Stimulated activated CD8-positive, alpha-beta memory T cell treated with anti-CD3 and anti-CD28 coated beads, Interleukin-7, amount 100 ng/mL, for 24 hours (primary cell): ENCODE measurements at regions not wholly inside any gene's neighbourhood (a gene's known extent, or its start where the extent isn't known, plus 50 kb on each side); places are given as distances from the start of the nearest gene placed in this dataset.
A peak's percentile ranks its signal among the peaks of the same experiment; 100 is the strongest.
"Not testable (repeated sequence)": the region's sequence is repeated elsewhere in the genome, so short reads cannot be mapped to it uniquely, and the experiment has no call there.

Experiments
- DNase-seq: peaks from one replicate; pipeline ENCODE4 v3.0.0-alpha.2; 2020; ENCODE audit warnings: low read depth

DNA sequence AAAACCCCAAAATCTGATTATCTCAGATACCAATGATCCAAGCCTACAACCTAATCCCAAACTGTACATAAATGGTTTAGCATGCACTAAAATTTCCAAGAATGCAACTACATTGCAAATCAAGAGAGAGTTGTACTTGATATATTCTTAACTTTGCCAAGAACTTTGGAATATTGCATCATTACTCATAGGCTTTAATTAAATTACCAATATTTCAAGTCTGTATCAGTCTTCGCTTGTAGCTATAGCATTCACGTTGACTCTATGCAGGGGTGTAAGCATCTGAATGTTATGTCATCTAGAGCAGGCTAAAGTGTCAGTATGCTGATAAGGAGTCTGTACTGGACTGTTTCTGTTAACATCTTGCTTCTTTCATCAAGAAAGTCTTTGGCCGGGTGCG lies 56.3 kb downstream of the FOXI3 start:
- DNase-seq = no peak

DNA sequence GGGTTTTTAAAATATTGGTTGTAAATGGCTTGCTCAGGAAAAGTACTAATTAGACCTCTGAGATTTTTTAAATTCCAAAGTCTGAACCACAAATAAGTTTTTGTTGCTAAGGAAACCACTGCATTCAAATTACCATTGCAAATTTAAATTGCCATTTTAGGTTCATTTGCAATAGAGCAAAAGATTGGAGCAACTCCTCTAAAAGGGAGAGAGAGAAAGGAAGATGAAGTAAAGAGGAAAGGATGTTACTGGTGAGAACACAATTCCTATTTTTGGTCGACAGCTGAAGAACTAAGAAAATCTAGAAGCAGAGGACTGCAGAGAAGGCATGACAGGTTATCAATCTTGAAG lies 74.9 kb downstream of the FOXI3 start:
- no peak for DNase-seq

DNA sequence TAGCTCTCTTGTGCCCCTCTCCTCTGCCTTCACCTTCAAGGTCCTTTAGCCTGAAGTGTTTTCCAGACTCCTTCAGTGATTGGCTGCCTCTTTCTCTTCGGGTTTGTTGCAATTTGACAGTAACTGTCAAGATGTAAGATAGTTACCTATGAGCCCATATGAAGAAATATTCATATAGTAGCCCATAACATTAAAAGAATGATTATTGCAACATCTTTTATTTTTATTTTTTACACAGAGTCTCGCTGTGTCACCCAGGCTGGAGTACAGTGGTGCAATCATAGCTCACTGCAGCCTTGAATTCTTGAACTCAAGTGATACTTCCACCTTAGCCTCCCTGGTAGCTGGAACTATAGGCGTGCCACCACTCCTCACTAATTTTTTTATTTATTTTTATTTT lies 80.5 kb downstream of the FOXI3 start:
- no peak for DNase-seq

DNA sequence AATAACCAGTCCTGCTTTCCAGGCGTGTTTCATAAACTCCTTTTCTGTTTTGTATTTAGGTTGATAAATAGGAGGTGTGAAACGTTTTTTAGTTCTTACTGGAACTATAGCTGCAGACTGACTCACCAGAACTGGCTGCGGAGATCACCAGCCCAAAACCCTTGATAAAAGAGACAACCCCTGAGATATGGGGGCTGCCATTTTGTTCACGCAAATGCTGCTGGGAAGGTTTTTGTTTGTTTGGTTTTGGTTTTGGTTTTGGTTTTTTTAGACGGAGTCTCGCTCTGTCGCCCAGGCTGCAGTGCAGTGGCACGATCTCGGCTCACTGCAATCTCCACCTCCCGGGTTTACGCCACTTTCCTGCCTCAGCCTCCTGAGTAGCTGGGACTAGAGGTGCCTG lies 87.1 kb downstream of the FOXI3 start:
- DNase-seq = not testable (repeated sequence)

DNA sequence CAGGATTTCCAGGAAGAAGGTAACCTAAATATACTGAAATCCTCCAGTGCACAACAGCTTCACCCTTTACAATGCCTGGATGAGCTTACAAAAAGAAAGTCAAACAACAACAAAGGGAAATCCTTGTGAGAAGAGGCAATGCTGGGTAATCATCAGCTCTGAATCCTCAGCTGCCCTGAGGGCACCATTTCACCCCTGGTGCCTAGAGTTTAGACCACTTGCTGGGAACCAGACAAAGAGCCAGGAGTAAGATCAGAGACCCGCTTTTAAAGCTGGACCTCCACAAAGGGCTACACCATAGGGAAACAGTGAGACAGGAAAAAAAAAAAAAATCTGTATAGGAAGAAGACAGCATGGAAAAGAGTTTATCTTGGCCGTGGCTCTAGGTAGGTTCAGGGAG lies 97.0 kb downstream of the FOXI3 start:
- DNase-seq = no peak

DNA sequence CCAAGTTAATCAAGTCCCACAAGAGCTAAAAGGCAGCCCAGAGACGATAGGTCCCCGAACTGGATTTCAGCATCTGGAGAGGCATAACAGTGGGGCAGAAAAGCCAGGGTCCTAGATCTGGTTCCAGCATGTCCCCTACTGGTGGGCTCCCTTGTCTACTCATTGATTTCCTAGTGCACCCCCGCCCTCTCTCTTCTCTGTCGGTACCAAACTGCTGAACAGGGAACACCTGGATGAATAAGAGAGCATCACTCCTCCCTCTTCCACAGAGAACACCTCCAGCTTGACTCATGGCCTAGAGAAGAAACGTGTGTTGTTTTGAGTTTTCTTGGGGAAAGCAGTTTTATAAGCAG lies 101.3 kb downstream of the FOXI3 start:
- no peak for DNase-seq

DNA sequence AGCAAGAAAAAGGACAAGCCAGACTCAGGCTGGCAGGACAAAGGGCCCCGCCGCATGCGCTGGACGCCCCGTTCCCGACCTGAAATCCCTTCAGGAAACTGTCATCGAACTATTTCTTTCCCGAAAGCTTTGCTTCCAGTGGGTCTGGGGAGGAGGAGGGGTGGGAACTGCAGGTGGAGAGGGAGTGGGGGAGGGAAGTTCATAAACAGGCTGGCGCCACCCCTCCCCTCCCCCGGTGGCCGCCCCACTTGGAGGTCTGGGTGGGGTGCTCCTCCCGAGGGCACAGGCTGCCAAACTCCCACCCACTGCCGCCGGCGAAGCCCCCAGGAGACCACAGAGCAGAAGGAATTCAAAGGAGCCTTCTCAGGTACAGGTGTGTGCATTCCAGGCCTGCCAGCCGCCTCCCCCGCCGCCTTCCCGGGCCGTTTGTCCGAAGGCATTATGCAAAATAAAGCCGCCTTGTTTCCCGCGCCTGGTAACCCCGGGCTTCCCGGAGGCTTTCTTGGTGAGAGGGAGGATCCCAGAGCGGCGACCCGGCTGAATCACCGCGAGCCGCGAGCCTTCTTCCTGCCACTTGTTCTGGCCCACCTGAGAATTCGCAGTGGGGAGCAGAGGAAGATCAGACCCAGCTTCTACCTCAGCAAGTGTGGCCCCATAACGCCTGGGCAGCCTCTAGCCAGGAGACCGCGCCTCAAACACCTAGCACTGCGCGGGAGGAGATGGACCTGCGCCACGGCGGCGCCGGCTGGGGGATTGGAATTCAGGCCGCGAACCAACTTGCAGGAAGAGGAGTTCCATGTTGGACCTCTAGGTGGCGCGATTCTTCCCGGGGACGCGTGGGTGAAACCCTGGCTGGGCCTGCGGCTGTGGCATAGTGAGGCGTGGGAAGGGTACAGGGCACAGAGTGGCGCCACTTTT lies 101.9 kb downstream of the FOXI3 start:
- peak; percentile 45 for DNase-seq

DNA sequence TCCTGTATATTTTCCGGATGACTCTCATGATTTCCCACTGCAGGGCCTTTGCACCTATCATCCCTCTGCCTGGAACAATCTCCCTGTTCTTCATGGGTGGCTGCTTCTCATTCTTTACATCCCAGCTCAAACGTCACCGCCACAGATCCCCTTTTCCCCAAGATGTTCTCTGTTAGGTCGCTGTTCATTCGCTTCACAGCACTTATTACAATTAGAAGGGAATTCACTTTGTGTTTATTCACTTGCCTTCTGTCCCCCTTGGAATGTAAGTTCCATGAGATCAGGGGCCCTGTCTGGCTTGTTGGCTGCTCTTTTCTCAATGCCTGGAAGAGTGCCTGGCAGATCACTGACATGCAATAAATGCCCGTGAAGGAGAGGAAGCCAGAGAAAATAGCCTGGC lies 106.7 kb downstream of the FOXI3 start:
- no peak for DNase-seq

DNA sequence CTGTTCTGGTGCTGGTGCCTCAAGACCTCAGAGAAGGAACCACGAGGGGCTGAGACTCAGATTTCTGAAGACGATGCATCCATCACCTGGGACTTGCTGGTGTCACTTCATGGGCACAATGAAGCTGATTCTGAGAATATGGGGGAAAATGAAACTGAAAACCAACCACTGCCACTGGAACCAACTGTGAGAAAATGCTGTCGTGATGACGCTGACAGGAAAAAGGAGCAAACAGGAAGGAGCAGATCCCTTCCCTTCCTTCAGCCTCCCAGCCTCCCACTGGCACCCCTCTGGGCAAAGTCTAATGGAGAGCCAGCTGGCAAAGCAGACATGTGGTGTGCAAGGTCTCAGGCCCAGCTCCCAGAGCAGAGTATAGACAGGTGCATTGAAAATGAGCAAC lies 109.7 kb downstream of the FOXI3 start:
- no peak for DNase-seq

DNA sequence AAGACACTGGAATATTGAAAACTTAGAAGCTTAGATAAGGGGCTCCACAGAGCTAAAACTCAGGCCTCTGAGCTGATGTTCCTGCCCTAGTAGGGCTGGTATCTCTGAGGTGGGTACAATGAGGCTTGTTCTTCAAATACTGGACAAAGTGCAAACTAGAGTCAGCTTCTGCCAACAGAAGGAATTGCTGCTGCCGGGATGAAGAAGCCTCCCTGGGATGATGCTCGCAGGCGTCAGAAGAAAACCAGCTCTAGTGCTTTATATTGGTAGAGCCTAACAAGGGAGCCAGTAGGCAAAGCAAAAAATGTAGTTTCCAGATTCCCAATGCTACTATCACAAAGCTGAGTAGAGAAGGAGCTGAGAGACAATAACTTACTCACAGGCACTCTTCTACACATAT lies 118.1 kb downstream of the FOXI3 start:
- DNase-seq = no peak

DNA sequence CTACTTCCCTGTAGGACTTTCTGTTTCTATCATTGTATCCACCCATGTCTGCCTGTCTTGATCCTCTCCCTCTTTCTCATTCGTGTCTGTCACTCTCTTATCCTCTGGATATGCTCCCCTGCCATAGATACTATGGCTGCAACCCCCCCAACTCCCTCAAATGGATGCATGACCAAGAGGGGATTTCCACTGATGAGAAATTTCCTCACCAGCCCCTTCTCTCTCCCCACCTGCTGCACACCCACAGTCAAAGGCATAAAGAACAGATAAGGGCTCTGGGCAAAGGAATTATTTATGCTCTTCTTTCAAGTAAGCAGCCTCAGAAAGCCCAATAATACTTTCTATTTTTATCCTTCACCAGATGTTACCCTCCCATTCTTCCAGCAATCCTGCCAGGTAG lies 121.3 kb downstream of the FOXI3 start:
- no peak for DNase-seq

DNA sequence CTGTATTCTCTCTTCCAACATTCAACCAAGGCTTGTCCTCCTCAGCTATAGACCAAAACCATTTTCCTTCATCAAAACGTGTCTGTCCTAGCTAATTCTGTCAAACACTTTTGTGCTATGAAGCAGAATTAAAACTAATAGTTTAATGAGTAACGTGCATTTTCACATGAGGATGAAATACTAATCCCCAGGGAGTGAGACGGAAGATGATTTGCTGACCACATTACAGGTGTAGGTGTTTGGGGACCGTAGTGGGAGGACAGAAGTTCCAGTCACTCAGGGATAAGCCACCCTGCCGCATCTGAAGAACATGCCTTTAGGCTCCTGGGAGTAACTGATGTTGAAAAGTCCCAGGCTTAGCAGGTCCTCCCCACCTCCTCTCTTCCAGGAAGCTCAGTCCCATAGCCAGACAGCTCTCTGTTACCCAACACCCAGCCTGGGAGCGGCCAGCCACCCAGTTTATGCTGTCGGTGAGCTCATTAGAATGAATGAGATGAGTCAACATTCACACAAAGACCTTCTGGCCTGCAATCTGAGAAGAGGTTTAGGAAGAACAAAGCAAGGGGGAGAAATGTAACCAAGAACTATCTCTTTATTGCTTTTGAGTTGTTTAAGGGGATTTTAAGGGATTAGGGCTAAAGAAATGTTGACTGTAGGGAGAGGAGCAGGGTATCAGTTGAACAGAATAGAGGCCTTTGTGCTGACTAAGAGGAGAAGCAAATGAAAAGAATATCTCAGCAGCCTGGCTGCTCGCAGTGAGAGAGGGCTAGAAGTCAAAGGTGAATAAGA lies 122.5 kb downstream of the FOXI3 start:
- DNase-seq = no peak

DNA sequence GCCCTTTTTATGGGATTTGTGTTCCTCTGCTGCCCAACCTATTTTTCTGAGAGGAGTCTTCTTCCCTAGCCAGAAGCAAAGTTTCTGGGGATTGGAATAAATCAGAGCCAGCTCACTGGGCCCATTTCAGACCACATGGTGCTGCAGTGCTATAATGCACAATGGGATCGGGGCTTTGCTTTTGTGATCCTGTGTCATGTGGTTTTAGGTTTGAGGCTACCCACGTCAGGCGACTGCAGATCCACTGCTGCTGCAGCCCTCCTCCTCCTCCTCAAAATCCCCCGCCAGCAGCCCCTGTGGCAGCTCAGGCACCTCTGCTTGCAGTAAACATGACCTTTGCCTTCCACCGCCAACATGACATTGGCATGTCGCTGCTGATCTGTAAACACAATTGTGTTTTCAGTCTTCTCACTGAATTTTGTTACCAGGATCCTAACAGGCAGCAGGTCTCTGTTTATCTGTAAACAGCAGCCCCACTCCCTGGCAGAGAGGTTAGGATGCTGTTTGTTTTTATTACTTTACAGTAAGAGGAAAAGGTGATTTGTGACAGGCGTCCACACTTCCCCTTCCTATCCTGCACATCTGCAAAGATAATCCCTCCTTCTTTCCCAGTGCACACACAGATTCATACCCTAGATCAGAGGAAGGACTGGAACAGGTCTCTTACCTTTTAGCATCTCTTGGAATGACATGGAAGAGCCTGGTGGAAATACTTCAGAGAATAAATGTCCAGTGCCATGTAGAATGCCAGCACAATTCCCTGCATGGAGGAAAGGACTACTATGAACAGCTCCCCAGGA lies 130.8 kb downstream of the FOXI3 start:
- DNase-seq = no peak

DNA sequence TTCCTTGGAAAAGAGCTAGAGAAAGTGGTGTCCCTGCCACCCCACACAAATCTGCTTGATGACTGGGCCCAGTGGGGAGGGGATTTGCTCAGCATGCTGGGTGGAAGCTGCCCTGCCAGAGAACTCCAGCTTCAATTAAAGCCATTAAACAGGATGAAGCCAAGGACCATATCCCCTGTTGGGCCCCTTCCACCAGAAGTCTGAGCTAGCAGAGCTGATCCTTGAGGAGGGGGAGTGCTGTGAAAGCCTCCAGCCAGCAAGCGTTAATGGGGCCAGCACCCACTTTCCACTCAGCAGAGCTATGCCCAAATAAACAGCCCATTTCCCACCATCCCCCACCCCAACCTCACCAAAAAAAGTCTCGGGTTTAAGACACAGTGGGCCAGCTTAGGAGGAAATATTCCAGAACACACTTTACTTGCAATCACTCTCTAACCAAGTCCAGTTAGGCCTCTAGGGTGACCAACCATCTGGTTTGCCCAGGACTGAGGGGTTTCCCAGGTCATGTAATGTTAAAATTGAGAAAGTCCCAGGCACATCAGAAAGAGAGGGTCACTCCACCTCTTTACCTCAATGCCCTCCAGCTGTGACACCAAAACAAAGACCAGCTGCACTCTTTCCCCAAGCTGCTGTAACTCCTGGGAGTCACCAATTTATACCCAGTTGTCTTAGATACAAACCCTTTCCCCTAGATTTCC lies 132.3 kb downstream of the FOXI3 start:
- no peak for DNase-seq

DNA sequence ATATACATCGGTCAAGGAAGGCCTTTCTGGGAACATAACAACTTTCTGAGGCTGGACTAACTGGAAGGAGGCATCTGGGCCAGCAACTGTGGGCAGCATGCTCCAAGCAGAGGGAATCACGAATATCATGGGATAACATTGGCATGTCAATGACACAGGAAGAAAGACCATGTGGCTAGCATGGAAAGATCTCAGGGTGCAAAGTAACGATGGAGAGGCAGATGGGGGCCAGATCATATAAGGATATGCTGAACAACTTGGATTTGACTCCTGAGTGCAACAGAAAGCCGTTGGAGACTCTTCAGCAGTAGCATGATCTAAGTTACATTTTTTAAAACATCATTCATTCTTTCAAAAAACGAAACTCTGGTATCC lies 133.6 kb downstream of the FOXI3 start:
- DNase-seq = no peak

DNA sequence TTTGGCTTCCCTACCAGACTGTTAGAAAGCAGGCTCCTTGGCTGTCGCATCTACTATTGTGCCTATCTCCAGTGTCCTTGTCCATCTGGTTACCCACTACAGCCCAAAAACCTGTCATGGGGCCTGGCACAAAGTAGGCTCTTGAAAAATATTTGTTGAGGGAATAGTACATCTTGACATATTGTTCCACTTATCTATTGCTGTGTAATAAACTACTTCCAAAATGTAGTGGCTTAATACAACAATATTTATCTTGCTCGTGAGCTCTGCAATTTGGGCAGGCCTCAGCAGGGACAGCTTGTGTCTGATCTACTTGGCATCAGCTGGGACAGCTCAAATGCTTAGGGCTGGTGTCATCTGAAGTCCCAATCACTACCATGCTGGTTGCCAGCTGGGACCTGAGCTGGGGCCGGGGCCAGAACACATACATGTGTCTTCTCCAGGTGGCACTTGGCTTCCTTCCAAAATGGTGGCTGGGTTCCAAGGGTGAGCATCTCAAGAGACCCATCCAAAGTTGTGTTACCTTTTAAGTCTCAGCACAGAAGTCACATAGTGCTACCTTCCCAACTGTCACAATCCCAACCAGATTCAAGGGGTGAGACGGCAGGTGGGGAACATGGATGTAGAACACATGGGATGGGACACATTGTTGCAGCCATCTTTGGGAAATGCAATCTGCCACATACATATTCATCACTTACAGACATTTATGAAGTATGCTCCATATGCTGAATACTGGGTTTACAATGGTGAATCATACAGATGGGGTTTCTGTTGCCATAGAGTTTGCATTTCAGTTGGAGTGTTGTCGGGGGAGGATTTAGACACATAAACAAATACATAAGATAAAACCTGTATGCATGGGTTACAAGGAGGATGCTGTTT lies 134.2 kb downstream of the FOXI3 start:
- no peak for DNase-seq

DNA sequence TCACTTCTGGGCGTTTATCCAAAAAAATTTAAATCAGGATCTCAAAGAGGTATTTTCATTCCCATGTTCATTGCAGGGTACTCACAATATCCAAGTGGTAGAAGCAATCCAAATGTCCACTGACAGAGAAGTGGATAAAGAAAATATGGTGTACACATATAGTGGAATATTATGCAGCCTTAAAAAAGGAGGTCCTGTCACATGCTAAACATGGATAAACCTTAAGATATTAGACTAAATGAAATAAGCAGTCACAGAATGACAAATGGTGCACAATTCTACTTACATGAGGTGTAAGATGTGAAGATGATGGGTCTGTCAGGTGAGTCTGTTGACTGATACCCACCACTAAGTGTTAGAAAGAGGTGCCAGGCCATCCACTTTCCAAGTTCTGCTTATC lies 140.6 kb downstream of the THNSL2 start:
- no peak for DNase-seq

DNA sequence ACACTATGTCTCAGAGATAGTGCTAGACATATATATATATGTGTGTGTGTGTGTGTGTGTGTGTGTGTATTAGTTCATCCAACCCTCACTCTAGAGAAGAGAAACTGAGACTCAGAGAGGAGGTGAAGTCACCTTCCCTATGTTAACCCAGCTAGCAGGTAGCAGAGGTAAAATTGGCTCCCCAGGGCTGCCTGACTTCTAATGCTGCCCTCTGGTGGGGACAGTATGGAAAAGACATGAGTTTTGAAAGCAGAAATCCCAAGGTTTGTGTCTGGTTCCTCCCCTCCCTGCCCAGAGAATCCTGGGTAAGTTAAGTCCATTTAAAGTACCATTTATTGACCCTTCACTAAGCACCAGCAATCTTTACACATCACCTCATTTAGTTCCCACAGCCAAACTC lies 137.7 kb downstream of the THNSL2 start:
- no peak for DNase-seq

DNA sequence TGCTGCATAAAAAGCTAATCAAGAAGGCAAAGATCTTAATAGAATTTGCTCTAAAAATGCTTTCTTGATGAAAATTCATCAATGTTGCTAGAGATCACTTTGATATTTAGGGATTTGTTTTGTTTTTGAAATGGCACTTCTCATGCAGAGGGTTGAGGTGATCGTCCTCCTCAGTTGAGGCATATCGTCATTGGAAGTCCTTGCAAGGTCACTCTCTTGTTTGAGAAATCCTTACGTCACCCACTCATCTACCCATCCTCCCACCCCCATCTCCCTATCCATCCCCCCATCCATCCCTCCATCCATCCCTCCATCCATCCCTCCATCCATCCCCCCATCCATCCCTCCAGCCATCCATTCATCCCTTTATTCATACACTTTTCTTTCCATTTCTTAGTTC lies 133.7 kb downstream of the THNSL2 start:
- no peak for DNase-seq

DNA sequence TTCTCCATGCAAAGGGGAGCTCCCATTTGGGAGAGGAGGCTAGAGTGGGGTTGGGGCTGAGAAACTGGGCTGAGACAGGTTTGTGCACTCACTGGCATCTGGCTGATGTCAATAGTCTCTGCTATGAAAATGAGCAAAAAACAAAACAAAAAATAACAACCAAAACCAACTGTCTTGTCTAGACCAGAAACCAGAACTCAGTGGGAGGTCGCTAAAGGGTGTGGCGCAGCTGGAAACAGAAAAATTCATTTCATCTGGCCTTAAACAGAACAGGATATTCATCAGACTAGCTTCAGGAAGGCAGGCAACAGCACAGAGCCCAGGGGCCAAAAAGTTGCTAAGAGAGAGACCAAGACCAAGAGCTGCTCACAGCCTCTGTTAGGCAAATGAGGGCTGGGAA lies 126.1 kb downstream of the THNSL2 start:
- no peak for DNase-seq

DNA sequence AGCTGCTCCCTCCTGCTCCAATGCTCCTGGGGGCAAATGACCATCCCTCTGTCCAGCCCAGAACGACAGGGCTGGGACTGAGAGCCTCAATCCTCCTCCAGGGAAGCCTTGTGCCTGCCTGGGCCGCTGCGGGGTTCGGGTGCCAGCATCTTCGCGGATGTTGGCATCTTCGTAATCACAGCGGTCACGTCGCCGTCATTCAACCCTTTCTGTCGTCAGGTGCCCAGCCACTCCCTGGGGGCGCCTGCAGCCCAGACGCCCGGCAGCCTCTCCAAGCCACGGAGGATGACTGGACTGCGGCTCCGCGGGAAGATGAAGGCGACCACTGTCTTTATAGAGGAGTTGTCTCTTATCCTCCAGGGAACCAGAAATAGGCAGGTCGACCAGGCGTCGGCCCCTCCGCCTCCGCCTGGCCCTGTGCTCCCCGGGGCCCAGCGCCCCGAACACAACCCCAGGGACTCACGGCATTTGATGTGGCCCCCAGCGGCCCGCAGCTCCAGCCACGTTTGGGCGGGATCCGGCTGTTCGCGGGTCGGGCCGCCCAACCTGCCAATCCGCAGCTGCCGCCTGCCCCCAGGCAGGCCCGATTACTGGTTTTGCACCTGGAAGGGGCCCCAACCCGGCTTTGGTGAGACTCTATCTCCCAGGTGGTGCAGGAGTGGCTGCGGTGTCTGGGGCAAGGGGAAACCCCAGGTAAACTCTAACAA lies 113.9 kb downstream of the THNSL2 start:
- DNase-seq = no peak
